ENCODE measurements at regions not wholly inside any gene's neighbourhood (a gene's known extent, or its start where the extent isn't known, plus 50 kb on each side); places are given as distances from the start of the nearest gene placed in this dataset.

GRCh38 chr21:15293240-15293639, 228.4 kb upstream of the NRIP1 start:
- Histone ChIP-seq H3K27ac (ENCODE audit: extremely low read depth, low read depth, low read length) (no peak overlapping the region), H3K9me3 (ENCODE audit: control insufficient read depth, insufficient read depth, low read depth, low read length) (no peaks in the 10 kb centered on the region), H3K36me3 (ENCODE audit: control insufficient read depth in 2 of 2, insufficient read depth in 1 of 2, low read length in 2 of 2) (no peaks in the 10 kb centered on the region), H3K4me1 (ENCODE audit: control insufficient read depth, insufficient read depth, low read length) (no peaks in the 10 kb centered on the region), H3K4me3 (ENCODE audit: low read depth, low read length) (no peak overlapping the region)
- CTCF ChIA-PET, result interaction anchor here (0.6 kb wide), 1 partner anchor 431 kb away, joined by 4 read pairs; no protein-coding TSS in a partner anchor
- POLR2A ChIA-PET, result interaction anchor here (0.6 to 1.0 kb wide), 2 partner anchors 96 to 228 kb away, joined by 3 to 5 read pairs; partner anchors contain the start of gene NRIP1
- TF ChIP-seq ZNF239 (tag by site-specific recombination; IDR thresholded peaks at IDR 0.05) (no peak), ZNF837 (tag by site-specific recombination; IDR thresholded peaks at IDR 0.05) (no peak), KLF9 (tag by site-specific recombination; IDR thresholded peaks at IDR 0.05; ENCODE audit: low read depth) (no peak), PRDM1 (tag by site-specific recombination; IDR thresholded peaks at IDR 0.05) (peak; percentile 82), ZSCAN30 (tag by site-specific recombination; IDR thresholded peaks at IDR 0.05) (no peak), OSR2 (tag by site-specific recombination; IDR thresholded peaks at IDR 0.05) (0 out of 2 replicates have a peak, but pooled peaks have one; percentile 41)

- POLR2A ChIA-PET, result no interaction called here
- Histone ChIP-seq H3K27ac (ENCODE audit: extremely low read depth, low read depth, low read length) (no peak overlapping the region), H3K4me3 (ENCODE audit: low read depth, low read length) (no peak overlapping the region), H3K36me3 (ENCODE audit: control insufficient read depth in 2 of 2, insufficient read depth in 1 of 2, low read length in 2 of 2) (no peaks in the 10 kb centered on the region), H3K9me3 (ENCODE audit: control insufficient read depth, insufficient read depth, low read depth, low read length) (no peaks in the 10 kb centered on the region), H3K4me1 (ENCODE audit: control insufficient read depth, insufficient read depth, low read length) (no peaks in the 10 kb centered on the region)
- CTCF ChIA-PET, result no interaction called here
- TF ChIP-seq ZNF214 (tag by site-specific recombination; IDR thresholded peaks at IDR 0.05; ENCODE audit: borderline replicate concordance), result no peak
- TF ChIP-seq PRDM4 (tag by site-specific recombination; IDR thresholded peaks at IDR 0.05), result no peak
- no peak for TF ChIP-seq ZFP41 (tag by site-specific recombination; IDR thresholded peaks at IDR 0.05; ENCODE audit: borderline replicate concordance)
- TF ChIP-seq ZNF169 (tag by site-specific recombination; IDR thresholded peaks at IDR 0.05), result no peak
- TF ChIP-seq ZNF701 (tag by site-specific recombination; IDR thresholded peaks at IDR 0.05), result no peak
- TF ChIP-seq ZNF623 (tag by site-specific recombination; IDR thresholded peaks at IDR 0.05), result no peak
- TF ChIP-seq ZNF394 (tag by site-specific recombination; IDR thresholded peaks at IDR 0.05; ENCODE audit: borderline replicate concordance), result no peak
Observed at GRCh38 chr21:15295875-15296274, 231.1 kb upstream of the NRIP1 start.

GRCh38 chr21:15297824-15298223, 233.0 kb upstream of the NRIP1 start:
- H3K36me3 ChIP-seq (ENCODE audit: control insufficient read depth in 2 of 2, insufficient read depth in 1 of 2, low read length in 2 of 2), result no peaks in the 10 kb centered on the region
- ChIA-PET POLR2A (no interaction called here), CTCF (no interaction called here)
- H3K4me1 ChIP-seq (ENCODE audit: control insufficient read depth, insufficient read depth, low read length), result no peaks in the 10 kb centered on the region
- H3K27ac ChIP-seq (ENCODE audit: extremely low read depth, low read depth, low read length), result no peak overlapping the region
- no peak overlapping the region for H3K4me3 ChIP-seq (ENCODE audit: low read depth, low read length)
- TF ChIP-seq ZNF707 (tag by site-specific recombination; IDR thresholded peaks at IDR 0.05) (no peak), ZNF266 (tag by site-specific recombination; IDR thresholded peaks at IDR 0.05; ENCODE audit: low read depth) (no peak)
- H3K9me3 ChIP-seq (ENCODE audit: control insufficient read depth, insufficient read depth, low read depth, low read length), result no peaks in the 10 kb centered on the region

GRCh38 chr21:15298306-15298705, 233.5 kb upstream of the NRIP1 start:
- ChIA-PET CTCF (no interaction called here), POLR2A (no interaction called here)
- Histone ChIP-seq H3K4me3 (ENCODE audit: low read depth, low read length) (no peak overlapping the region), H3K9me3 (ENCODE audit: control insufficient read depth, insufficient read depth, low read depth, low read length) (no peaks in the 10 kb centered on the region), H3K27ac (ENCODE audit: extremely low read depth, low read depth, low read length) (no peak overlapping the region), H3K4me1 (ENCODE audit: control insufficient read depth, insufficient read depth, low read length) (no peaks in the 10 kb centered on the region), H3K36me3 (ENCODE audit: control insufficient read depth in 2 of 2, insufficient read depth in 1 of 2, low read length in 2 of 2) (no peaks in the 10 kb centered on the region)
- TF ChIP-seq ZNF416 (tag by site-specific recombination; IDR thresholded peaks at IDR 0.05) (no peak), ZNF791 (tag by site-specific recombination; IDR thresholded peaks at IDR 0.05) (no peak), ZNF26 (tag by site-specific recombination; IDR thresholded peaks at IDR 0.05) (no peak), ZNF639 (tag by site-specific recombination; IDR thresholded peaks at IDR 0.05) (no peak), ZNF610 (tag by site-specific recombination; IDR thresholded peaks at IDR 0.05; ENCODE audit: borderline replicate concordance) (no peak), ZNF664 (tag by site-specific recombination; IDR thresholded peaks at IDR 0.05) (no peak), ZBTB20 (tag by site-specific recombination; IDR thresholded peaks at IDR 0.05) (no peak)

Data from HEK293 (cell line).